ENCODE measurements at regions not wholly inside any gene's neighbourhood (a gene's known extent, or its start where the extent isn't known, plus 50 kb on each side); places are given as distances from the start of the nearest gene placed in this dataset.
"Not testable (repeated sequence)": the region's sequence is repeated elsewhere in the genome, so short reads cannot be mapped to it uniquely, and the experiment has no call there.

DNA sequence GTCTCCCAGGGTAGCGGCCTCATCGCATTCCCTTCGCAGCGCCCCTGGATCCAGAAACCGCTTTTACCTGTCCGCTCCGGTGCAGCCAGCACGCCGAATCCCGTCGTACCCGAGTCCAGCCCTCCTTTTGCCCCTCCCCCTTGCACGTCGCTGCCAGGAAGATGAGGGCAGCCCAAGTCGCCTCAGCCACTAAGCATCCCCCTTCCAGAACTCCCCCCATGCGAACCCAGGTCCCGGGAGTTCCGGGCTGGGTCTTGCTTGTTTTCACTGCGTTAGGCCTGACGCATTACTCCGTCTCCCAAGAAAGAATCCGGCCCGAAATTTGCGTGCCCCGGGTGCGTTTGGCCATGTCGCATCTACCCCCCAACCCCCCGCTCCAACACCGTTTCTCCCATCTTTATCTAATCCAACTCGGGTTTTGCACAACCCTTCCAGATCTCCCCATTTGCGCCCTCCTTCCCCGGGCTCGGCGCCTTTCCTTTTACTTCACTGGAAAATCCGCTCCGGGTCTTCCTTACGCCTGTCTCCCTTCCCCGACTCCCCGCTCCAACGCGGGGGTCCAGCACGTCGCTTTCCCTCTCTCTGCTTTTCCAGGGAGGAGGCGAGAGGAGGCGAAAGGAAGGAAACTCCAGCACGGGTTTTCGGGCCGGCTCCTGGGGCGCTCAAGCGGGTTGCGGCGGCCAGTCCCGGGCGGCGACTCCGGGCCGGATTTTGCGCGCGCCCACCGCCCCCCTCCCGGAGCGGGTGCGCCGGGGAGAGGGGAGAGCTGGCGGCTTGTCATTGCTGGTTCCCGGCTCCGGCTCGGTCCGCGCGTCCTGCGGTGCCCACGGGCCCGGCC lies 116.0 kb downstream of the CRLF3 start (continued):
- TF ChIP-seq, protein P1, sequence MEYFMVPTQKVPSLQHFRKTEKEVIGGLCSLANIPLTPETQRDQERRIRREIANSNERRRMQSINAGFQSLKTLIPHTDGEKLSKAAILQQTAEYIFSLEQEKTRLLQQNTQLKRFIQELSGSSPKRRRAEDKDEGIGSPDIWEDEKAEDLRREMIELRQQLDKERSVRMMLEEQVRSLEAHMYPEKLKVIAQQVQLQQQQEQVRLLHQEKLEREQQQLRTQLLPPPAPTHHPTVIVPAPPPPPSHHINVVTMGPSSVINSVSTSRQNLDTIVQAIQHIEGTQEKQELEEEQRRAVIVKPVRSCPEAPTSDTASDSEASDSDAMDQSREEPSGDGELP (IDR thresholded peaks at IDR 0.05; ENCODE audit: borderline replicate concordance, low read depth), result peak; percentile 18; the same call in 1 of the 2 replicates
- TF ChIP-seq, protein P2, sequence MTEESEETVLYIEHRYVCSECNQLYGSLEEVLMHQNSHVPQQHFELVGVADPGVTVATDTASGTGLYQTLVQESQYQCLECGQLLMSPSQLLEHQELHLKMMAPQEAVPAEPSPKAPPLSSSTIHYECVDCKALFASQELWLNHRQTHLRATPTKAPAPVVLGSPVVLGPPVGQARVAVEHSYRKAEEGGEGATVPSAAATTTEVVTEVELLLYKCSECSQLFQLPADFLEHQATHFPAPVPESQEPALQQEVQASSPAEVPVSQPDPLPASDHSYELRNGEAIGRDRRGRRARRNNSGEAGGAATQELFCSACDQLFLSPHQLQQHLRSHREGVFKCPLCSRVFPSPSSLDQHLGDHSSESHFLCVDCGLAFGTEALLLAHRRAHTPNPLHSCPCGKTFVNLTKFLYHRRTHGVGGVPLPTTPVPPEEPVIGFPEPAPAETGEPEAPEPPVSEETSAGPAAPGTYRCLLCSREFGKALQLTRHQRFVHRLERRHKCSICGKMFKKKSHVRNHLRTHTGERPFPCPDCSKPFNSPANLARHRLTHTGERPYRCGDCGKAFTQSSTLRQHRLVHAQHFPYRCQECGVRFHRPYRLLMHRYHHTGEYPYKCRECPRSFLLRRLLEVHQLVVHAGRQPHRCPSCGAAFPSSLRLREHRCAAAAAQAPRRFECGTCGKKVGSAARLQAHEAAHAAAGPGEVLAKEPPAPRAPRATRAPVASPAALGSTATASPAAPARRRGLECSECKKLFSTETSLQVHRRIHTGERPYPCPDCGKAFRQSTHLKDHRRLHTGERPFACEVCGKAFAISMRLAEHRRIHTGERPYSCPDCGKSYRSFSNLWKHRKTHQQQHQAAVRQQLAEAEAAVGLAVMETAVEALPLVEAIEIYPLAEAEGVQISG (CRISPR knock-in tag; IDR thresholded peaks at IDR 0.05), result peak; percentile 49
- TF ChIP-seq SPEN (CRISPR knock-in tag; IDR thresholded peaks at IDR 0.05; ENCODE audit: low read depth), result peak; percentile 54; the same call in 1 of the 2 replicates
- TF ChIP-seq, protein P3, sequence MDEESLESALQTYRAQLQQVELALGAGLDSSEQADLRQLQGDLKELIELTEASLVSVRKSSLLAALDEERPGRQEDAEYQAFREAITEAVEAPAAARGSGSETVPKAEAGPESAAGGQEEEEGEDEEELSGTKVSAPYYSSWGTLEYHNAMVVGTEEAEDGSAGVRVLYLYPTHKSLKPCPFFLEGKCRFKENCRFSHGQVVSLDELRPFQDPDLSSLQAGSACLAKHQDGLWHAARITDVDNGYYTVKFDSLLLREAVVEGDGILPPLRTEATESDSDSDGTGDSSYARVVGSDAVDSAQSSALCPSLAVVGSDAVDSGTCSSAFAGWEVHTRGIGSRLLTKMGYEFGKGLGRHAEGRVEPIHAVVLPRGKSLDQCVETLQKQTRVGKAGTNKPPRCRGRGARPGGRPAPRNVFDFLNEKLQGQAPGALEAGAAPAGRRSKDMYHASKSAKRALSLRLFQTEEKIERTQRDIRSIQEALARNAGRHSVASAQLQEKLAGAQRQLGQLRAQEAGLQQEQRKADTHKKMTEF (CRISPR knock-in tag; IDR thresholded peaks at IDR 0.05), result peak; percentile 66; the same call in 1 of the 2 replicates
- TF ChIP-seq, protein P4, sequence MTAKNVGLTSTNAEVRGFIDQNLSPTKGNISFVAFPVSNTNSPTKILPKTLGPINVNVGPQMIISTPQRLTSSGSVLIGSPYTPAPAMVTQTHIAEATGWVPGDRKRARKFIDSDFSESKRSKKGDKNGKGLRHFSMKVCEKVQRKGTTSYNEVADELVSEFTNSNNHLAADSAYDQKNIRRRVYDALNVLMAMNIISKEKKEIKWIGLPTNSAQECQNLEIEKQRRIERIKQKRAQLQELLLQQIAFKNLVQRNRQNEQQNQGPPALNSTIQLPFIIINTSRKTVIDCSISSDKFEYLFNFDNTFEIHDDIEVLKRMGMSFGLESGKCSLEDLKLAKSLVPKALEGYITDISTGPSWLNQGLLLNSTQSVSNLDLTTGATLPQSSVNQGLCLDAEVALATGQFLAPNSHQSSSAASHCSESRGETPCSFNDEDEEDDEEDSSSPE (CRISPR knock-in tag; IDR thresholded peaks at IDR 0.05), result peak; percentile 54; the same call in 1 of the 2 replicates
- TF ChIP-seq ZNF891 (CRISPR knock-in tag; IDR thresholded peaks at IDR 0.05), result peak; percentile 59; the same call in 1 of the 2 replicates
- peak; percentile 41; the same call in 1 of the 2 replicates for TF ChIP-seq ZFP90 (CRISPR knock-in tag; IDR thresholded peaks at IDR 0.05; ENCODE audit: borderline replicate concordance)
- 0 out of 2 replicates have a peak, but pooled peaks have one; percentile 9 for TF ChIP-seq TBX3 (IDR thresholded peaks at IDR 0.05; ENCODE audit: borderline replicate concordance)
- peak; percentile 13; the same call in 1 of the 2 replicates for TF ChIP-seq ZNF652 (CRISPR knock-in tag; IDR thresholded peaks at IDR 0.05; ENCODE audit: borderline replicate concordance, low read depth)
- TF ChIP-seq MYC (CRISPR knock-in tag; IDR thresholded peaks at IDR 0.05; ENCODE audit: borderline replicate concordance), result 0 out of 2 replicates have a peak, but pooled peaks have one; percentile 32
- TF ChIP-seq, protein P5, sequence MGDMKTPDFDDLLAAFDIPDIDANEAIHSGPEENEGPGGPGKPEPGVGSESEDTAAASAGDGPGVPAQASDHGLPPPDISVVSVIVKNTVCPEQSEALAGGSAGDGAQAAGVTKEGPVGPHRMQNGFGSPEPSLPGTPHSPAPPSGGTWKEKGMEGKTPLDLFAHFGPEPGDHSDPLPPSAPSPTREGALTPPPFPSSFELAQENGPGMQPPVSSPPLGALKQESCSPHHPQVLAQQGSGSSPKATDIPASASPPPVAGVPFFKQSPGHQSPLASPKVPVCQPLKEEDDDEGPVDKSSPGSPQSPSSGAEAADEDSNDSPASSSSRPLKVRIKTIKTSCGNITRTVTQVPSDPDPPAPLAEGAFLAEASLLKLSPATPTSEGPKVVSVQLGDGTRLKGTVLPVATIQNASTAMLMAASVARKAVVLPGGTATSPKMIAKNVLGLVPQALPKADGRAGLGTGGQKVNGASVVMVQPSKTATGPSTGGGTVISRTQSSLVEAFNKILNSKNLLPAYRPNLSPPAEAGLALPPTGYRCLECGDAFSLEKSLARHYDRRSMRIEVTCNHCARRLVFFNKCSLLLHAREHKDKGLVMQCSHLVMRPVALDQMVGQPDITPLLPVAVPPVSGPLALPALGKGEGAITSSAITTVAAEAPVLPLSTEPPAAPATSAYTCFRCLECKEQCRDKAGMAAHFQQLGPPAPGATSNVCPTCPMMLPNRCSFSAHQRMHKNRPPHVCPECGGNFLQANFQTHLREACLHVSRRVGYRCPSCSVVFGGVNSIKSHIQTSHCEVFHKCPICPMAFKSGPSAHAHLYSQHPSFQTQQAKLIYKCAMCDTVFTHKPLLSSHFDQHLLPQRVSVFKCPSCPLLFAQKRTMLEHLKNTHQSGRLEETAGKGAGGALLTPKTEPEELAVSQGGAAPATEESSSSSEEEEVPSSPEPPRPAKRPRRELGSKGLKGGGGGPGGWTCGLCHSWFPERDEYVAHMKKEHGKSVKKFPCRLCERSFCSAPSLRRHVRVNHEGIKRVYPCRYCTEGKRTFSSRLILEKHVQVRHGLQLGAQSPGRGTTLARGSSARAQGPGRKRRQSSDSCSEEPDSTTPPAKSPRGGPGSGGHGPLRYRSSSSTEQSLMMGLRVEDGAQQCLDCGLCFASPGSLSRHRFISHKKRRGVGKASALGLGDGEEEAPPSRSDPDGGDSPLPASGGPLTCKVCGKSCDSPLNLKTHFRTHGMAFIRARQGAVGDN (CRISPR knock-in tag; IDR thresholded peaks at IDR 0.05), result peak; percentile 78
- 0 out of 2 replicates have a peak, but pooled peaks have one; percentile 40 for TF ChIP-seq ZNF468 (CRISPR knock-in tag; IDR thresholded peaks at IDR 0.05)
- 0 out of 2 replicates have a peak, but pooled peaks have one; percentile 76 for TF ChIP-seq KDM3A (CRISPR knock-in tag; IDR thresholded peaks at IDR 0.05; ENCODE audit: low read depth)
- 0 out of 2 replicates have a peak, but pooled peaks have one; percentile 20 for TF ChIP-seq ZNF136 (CRISPR knock-in tag; IDR thresholded peaks at IDR 0.05; ENCODE audit: low read depth)
- peak; percentile 9; the same call in 1 of the 2 replicates for TF ChIP-seq HNF4G (IDR thresholded peaks at IDR 0.05; ENCODE audit: borderline replicate concordance, low read depth, low read length)
- not testable (repeated sequence) for TF ChIP-seq HNF4G (CRISPR knock-in tag; IDR thresholded peaks at IDR 0.05; ENCODE audit: borderline replicate concordance, low read depth)
